ENCODE measurements at regions not wholly inside any gene's neighbourhood (a gene's known extent, or its start where the extent isn't known, plus 50 kb on each side); places are given as distances from the start of the nearest gene placed in this dataset.

- no peak for DNase-seq
These were observed 342.7 kb upstream of the CWC22 start for GRCh38 chr2:180349809-180350208.

GRCh38 chr2:180343528-180344345 lies 336.6 kb upstream of the CWC22 start:
- no peak for DNase-seq

GRCh38 chr2:180337136-180337535 lies 330.0 kb upstream of the CWC22 start:
- DNase-seq = no peak

DNA sequence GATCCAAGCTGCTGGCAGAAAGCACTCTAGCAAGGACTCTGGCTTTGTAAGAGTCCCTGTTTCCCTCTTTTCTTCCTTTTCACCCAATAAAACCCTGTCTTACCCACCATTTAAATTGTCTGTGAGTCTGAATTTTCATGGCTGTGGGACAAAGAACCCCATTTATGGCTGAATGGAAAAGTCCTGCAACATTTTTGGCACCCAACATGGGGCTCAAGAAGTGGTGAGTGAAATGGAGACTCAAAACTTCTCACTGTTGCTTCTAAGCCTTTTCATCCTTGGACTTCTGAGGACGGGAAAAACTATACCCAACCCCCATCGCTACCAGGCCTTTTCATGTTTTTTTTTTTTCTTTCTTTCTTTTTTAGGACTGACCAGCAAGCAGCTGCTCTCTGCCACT lies 329.5 kb upstream of the CWC22 start:
- DNase-seq = no peak

- no peak for DNase-seq
These were observed 327.4 kb upstream of the CWC22 start for GRCh38 chr2:180334514-180334913.

DNA sequence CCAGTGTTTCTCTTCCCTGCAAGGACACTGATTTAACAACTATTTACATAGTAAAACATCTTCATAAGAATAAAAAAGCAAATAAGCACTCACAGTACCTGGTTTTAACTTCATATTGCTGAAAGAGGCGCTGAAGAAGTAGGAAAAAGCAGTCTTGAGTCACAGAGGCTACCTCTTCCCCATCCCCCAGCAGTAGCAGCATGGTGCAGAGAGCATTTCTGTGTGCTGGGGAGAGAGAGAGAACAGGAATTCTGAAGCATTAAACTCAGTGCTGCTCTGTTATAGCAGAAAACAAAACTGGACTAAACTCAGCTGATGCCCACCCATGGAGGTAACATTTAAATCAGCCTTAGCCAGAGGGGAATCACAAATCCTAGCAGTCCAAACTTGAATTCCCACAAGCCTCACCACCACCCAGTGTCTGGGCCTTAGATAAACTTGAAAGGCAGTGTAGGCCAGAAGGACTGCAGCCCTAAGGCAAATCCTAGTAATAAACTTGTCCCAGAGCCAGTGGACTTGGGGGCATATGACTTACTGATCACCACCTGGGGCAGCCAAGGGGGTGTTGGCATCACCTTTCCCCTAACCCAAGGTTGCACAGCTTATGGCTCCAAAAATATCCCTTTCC lies 321.8 kb upstream of the CWC22 start:
- DNase-seq = no peak

DNA sequence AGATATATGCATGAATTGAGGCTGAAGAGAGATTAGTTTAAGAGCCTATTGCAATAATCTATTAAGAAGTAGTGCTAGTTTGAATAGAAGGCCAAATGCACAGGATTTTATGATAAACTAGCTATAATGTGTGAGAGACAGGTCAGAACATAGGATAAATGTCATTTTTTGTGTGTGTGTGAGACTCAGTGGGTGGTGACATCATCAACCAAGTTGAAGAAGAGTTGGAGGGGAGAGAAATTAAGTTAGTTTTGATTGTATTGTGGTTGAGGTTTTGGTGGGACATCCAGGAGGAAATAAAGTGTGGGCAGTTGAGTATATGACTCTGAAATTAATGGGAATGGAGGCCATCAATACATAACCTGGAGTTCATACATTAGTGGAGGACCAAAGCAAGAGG lies 320.1 kb upstream of the CWC22 start:
- no peak for DNase-seq

DNA sequence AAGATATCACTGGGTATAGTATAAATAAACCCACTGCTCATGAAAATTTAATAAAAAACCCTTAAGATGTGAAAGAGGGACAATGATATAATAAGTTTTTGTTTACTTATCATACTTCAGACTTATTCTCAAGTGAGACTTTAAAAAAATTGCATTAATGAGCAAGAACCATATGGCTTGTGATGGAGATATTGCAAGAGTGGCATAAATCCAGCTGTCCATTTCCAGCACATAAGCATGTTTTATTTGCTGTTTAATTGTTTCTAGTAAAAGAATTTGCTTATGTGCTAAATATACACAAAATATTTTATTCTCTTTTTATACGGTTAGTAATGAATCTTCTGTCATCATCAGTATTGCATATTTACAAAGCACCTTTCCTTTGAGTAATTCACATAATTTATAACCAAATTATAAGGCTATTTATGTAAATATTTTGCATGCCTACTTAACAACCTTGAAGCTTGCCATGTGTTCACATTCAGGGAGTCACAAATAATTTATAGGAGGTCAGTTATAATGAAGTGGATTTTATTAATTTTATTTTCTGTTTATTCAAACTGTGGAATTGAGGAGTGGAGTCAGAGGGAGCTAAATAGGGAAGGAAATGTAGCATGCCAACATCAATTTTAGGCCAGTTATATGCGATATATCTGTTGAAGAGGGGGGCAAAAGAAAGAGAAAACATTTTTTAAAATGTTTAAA lies 318.5 kb upstream of the CWC22 start:
- no peak for DNase-seq

DNA sequence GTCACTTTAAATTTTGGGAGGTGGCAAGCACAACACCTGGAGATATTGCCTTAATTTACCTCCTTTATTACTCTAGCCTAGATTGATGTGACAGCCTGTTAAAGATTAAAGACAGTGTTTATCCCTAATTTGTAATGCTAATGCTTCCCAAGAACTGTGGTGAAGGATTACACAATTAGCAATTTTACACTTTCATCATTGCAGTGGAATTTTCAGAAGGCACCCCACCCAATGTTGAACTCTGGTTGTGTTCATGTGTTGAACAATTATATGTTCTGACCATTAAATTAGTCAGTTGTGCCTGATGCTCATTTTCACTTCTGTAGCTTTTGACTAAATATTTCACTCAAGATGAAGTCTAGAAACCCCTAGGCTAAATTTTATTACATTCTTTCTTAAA lies 317.1 kb upstream of the CWC22 start:
- no peak for DNase-seq

DNA sequence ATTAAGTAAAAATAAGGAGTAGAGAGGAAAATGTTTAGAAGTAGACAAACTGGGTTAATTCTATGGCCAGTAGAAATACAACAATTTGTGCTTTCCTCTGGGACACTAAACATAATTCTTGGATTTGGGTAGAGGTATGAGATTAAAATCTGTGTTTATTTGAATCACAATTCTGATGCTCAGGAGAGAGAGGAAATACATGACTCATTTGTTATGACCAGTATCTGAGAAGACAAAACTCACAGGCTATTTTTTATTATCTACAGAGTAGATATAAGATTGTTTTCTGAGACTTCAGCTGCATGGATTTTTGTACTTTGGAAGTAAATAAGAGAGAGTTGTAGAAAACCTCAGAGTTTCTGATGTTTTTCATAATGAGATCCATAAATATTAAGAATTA lies 315.7 kb upstream of the CWC22 start:
- DNase-seq = no peak

DNA sequence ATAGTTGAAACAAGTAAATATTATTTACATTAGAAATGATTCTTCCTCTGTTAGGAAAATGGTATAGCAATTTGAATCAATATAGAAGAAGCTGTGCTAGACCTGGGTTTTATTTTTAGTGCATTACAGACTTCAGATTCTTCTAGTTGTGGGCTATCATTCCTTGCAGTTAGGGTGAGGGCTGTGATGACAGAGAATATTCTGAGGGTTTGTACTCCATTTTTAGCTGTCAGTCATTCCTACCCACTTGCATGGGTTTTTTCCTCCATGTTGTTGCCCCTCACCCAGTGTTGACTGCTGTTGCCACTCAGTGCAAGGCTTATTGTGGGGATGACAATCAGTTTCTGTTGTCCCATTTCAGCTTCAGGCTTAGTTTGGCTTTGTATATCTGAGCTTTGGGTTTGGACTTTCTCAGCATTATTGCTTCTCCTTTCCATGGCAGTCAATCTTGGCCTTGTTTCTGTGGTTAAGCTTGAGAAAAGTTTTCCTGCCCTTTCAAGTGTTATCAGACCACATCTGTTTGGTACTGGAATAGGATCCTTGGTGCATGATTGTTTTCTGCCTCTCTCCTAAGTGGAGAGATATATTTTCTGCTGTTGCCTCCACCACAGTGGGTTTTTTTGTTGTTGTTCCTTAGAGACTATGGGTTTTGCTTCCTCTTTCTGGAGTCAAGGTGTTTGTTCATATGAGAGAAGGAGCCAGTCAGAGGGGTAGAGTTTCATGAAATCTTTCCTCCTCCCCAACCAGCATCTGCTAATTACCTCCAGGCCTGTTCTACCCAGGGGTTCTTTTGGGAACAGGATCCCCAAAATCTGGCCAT lies 312.7 kb upstream of the CWC22 start:
- no peak for DNase-seq

DNA sequence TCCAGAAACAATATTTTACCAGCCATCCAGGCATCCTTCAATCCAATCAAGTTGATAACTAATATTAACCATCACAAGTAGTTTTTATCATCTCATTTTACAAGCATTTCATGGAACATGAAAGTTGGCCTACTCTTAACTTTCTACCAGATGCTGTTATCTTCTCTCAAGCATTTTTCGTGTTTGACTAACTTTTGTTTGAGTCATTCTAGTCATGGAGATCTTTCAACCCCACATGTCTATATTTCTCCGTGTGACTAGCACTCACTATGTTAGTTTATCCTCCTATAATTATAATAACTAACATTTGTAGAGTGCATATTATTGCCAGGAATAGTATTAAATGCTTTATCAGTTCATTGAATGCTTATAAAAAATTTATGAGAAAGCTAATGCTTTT lies 307.0 kb upstream of the CWC22 start:
- no peak for DNase-seq

GRCh38 chr2:180312542-180312941 lies 305.4 kb upstream of the CWC22 start:
- no peak for DNase-seq

- no peak for DNase-seq
These were observed 300.0 kb upstream of the CWC22 start for GRCh38 chr2:180307096-180307495.

- DNase-seq = no peak
These were observed 299.2 kb upstream of the CWC22 start for GRCh38 chr2:180306346-180306745.

DNA sequence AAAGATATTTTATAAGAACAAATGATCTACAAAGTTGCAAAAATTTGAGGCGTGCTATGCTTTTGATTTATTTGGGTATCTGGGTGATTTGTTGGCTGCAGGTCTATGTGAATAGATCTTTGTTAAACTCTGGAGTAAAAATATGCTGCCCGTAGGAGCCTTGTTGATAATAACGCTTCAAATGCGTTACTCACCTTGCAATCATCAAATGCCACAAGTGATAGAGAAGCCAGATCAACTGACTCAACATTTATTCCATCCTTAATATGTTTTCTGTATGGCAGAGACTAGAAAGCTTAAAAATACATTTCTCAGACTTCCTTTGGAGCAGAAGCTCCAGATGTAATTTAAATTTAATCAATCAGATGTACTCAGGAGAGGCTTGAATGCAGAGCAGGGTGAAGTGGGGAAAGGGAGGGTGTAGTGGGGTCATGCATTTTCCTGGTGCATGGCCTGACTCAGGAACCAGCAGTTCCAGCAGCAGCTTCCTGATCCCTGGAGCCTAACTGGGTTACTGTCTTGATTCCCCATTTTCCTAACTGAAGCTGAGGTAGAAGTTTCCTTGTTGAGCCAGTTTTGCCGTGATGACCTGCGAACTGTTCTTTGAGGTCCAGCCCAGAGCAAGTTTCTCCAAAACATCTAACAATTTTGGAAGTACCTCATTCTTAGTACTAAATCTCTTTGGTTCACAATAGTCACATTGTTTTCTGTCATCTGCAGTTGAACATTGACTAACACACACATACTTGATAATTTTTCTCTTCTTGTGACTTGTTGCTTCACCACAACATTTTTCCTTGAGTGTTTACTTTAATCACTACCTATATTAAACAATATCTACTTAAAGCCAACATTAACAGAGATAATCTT lies 284.7 kb upstream of the CWC22 start:
- no peak for DNase-seq

DNA sequence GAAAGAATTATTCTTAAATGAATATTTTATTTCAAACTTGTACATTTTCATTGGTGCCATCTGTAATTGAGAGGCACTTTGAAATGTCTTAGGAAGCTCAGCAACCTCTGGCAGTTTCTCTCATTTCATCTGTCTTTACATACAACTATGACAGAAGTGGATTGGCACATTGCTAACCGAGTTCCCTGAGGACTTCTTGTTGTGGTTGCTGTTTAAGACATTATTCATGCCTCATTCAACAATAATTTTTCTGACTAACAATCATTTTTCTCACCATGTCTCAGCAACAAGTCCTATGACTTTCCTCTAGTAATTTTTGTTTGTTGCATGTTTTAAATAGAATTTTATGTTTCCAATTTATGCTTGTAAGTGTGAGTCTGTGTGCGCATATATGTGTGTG lies 284.0 kb upstream of the CWC22 start:
- DNase-seq = no peak

DNA sequence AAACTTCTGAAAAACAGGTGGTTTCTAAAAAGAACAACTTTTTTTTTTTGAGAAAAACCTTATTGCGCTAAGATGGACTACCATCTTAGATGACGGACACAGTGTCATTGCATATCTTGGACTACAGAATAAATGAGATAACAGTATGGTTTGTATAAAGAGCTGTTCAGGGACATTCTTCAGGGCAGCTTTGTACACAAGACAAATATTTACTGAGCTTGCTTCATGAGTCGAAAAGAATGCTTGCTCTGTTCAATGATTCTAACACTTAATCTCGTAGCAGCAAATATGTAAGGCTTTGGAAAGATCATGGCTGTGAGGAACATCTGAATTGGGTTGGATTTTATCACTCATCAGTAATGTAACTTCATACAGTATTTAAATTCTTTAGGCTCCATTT lies 282.5 kb upstream of the CWC22 start:
- DNase-seq = no peak

DNA sequence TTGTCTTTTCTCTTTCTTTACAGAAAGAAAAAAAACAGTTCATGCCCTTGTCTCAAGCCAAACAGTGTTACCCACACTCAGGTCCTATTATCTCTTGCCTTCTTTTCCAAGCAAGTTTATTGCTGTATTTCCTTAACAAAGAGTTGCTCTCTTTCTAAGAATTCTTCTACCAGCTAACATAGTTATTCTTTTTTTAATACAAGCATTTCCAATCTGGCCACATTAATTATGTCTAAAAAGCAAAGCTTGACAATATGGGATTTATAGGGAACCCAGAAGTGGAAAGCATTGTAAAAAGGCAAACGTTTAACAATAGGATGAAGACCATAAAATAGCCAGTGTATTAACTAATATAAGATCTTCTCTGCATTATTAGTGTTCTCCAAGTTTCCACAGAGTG lies 272.5 kb upstream of the CWC22 start:
- DNase-seq = no peak

- DNase-seq = no peak
These were observed 269.6 kb upstream of the CWC22 start for GRCh38 chr2:180276733-180277132.

DNA sequence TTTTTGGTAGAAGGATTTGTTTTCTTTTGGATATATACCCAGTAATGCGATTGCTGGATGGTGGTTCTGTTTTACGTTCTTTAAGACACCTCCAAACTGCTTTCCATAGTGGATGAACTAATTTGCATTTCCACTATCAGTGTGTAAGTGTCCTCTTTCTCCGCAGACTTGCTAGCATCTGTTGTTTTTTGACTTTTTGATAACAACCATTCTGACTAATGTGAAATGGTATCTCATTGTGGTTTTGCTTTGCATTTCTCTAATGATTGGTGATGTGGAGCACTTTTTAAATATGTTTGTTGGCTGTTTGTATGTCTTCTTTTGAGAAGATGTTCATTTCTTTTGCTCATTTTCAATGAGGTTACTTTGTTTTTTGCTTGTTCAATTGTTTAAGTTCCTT lies 260.9 kb upstream of the CWC22 start:
- DNase-seq = no peak

GRCh38 chr2:180261976-180262375 lies 254.9 kb upstream of the CWC22 start:
- no peak for DNase-seq
